ENCODE measurements at regions not wholly inside any gene's neighbourhood (a gene's known extent, or its start where the extent isn't known, plus 50 kb on each side); places are given as distances from the start of the nearest gene placed in this dataset.

GRCh38 chr7:25633426-25634036, 405.2 kb upstream of the NPVF start:
- H3K4me3 ChIP-seq (ENCODE audit: low read depth, low read length): no peak overlapping the region
- no peak for TF ChIP-seq CTCF (conservative IDR thresholded peaks at IDR 0.05; ENCODE audit: low read depth, low read length)
- no peak for DNase-seq (ENCODE audit: low read depth)

DNA sequence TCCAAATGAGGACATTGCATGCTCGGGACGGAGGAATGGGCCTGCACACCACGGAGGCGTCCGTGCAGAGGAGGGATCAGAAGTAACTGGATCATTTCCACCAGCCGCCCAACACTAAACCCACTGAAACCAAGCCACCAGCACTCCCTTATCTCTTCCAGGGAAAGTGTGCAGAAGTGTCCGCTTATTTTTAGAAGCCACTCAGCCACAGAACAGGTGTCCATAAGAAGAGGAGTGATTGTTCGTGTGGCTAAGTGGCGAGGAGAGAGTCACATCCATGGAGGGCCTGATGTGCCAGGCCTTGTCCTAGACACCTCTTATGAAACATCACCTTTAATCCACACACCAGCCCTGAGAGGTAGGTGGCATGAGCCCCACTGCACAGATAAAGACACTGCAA, 407.9 kb upstream of the NPVF start:
- no peak for DNase-seq (ENCODE audit: low read depth)
- H3K4me3 ChIP-seq (ENCODE audit: low read depth, low read length): no peak overlapping the region
- no peak for TF ChIP-seq CTCF (conservative IDR thresholded peaks at IDR 0.05; ENCODE audit: low read depth, low read length)

DNA sequence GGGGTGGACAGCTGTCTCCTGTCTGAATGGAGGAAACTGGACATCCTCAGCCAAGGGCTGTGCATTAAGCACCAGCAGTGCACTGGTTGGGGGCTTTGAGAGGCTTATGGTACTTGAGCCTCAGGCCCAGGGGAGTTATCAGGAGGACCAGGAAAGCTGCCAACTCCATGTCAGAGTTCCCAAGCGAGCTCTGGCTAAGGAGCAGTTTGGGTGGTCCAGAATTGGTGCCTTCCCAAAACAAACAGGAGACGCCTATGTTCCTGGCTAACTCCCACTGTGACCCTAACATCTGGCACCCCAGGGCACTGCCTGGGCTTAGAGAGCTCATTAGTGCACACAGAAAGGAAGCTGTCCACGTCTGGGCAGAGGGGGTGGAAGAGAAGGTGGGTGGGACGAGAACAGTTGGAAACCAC, 408.6 kb upstream of the NPVF start:
- no peak overlapping the region for H3K4me3 ChIP-seq (ENCODE audit: low read depth, low read length)
- TF ChIP-seq CTCF (conservative IDR thresholded peaks at IDR 0.05; ENCODE audit: low read depth, low read length): no peak
- DNase-seq (ENCODE audit: low read depth): no peak

DNA sequence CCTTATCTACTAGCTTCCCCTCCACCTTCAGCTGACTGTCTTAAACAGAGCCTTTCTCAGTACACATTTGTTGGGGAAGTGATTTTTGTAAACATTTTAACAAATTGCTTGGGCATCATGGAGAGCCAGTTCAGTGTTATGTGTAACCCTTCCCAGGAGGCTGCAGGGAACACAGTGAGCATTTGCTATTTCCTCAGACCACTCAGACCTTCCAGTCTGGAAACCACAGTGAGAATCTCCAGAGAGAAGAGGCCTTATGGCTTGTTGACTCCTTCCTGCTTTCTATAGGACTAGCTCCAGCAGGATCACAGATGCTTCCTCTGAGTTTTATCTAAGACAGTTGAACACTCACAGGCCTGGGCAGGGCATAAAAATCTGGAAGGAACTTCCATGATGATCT, 409.8 kb upstream of the NPVF start:
- no peak overlapping the region for H3K4me3 ChIP-seq (ENCODE audit: low read depth, low read length)
- no peak for TF ChIP-seq CTCF (conservative IDR thresholded peaks at IDR 0.05; ENCODE audit: low read depth, low read length)

DNA sequence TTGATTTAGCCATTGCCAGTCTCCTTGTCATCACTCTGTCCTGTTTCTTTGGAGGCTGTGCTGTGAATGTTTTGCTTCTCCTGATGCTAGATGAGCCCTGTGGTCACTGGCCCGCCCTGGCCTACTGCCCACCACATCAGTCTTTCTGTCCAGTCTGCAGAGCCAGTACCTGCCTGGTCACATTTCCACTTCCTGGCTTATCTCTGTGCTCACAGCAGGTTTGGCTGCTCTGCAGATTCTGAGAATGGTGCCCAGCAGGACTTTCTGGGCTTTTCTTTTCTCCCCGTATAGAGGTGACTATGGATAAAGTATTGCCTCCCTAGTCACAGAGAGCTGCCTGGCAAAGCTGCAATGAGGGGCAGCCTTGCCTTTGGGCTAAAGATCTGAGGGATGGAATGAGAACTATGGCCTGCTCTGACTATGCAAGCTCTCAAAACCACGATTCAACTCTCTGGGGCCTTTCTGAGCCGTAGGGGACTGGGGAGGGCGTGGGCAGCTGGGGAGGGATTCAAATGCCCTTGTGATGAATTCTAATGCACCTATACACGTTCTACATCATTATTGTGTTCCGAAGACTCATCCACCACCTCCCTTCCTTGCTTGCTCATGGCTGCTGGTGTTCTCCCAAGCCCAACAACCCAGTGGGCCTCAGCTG, 410.4 kb upstream of the NPVF start:
- no peak overlapping the region for H3K4me3 ChIP-seq (ENCODE audit: low read depth, low read length)
- no peak for TF ChIP-seq CTCF (conservative IDR thresholded peaks at IDR 0.05; ENCODE audit: low read depth, low read length)
- no peak for DNase-seq (ENCODE audit: low read depth)

More for the DNA sequence above, 409.8 kb upstream of the NPVF start:
- DNase-seq (ENCODE audit: low read depth): no peak

DNA sequence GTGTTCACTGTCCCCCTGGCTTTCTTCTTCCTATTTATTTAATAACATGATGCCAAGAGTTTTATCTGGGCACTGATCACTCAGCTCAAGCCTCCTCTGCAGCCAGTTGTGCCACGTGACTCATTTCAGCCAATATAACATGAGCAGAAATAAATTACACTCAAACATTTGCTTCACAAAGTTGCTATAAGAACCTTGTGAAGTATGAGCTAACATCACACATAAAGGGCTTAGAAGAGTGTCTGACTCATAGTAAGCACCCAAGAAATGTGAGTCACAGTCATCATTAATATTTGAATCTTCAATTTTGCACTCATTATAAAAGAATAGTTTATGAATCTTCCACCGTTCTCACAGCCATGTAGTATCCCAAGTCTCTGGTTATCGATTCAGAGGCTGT, 414.6 kb upstream of the NPVF start:
- no peak overlapping the region for H3K4me3 ChIP-seq (ENCODE audit: low read depth, low read length)
- TF ChIP-seq CTCF (conservative IDR thresholded peaks at IDR 0.05; ENCODE audit: low read depth, low read length): no peak
- DNase-seq (ENCODE audit: low read depth): no peak

DNA sequence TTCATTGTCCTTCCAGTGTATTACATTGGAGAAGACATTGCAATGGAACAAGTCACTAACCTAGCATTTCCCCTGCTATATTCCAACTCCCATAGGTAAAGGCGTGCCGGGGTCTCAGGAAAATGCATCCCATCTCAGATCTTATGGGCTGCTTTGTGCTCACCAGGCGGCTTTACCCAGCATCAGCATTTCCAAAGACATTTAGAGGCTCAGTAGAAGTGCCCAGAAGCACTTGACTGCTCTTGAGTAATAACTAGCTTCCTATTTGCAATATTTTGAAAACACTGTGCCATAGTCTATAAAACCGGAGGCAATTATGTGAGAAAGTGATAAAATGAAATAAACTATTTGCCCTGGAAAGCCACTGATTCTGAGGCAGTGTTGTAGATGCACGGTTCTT, 415.0 kb upstream of the NPVF start:
- DNase-seq (ENCODE audit: low read depth): no peak

More for the DNA sequence above, 415.0 kb upstream of the NPVF start:
- no peak for TF ChIP-seq CTCF (conservative IDR thresholded peaks at IDR 0.05; ENCODE audit: low read depth, low read length)
- H3K4me3 ChIP-seq (ENCODE audit: low read depth, low read length): no peak overlapping the region
